ENCODE measurements at regions not wholly inside any gene's neighbourhood (a gene's known extent, or its start where the extent isn't known, plus 50 kb on each side); places are given as distances from the start of the nearest gene placed in this dataset.

- DNase-seq (ENCODE audit: low spot score), result no peak
These were observed 50.7 kb upstream of the ACOT11 start for GRCh38 chr1:54497338-54497737.

GRCh38 chr1:54495954-54496353 is 52.1 kb upstream of the ACOT11 start:
- DNase-seq (ENCODE audit: low spot score), result no peak

GRCh38 chr1:54493608-54494007 is 54.4 kb upstream of the ACOT11 start:
- no peak for DNase-seq (ENCODE audit: low spot score)

- no peak for DNase-seq (ENCODE audit: low spot score)
These were observed 57.4 kb upstream of the ACOT11 start for GRCh38 chr1:54490361-54491248.

GRCh38 chr1:54489627-54490250 is 58.3 kb upstream of the ACOT11 start:
- DNase-seq (ENCODE audit: low spot score), result no peak

GRCh38 chr1:54488779-54489626 is 59.0 kb upstream of the ACOT11 start:
- DNase-seq (ENCODE audit: low spot score), result peak; percentile 94

GRCh38 chr1:54488065-54488750 is 59.8 kb upstream of the ACOT11 start:
- DNase-seq (ENCODE audit: low spot score), result peak; percentile 96

GRCh38 chr1:54487571-54488050 is 60.4 kb upstream of the ACOT11 start:
- no peak for DNase-seq (ENCODE audit: low spot score)

GRCh38 chr1:54486907-54487306 is 61.1 kb upstream of the ACOT11 start:
- no peak for DNase-seq (ENCODE audit: low spot score)

GRCh38 chr1:54485416-54485815 is 62.6 kb upstream of the ACOT11 start:
- DNase-seq (ENCODE audit: low spot score), result no peak

GRCh38 chr1:54483875-54484437 is 64.1 kb upstream of the ACOT11 start:
- DNase-seq (ENCODE audit: low spot score), result no peak

GRCh38 chr1:54481201-54481884 is 66.7 kb upstream of the ACOT11 start:
- DNase-seq (ENCODE audit: low spot score), result no peak

- no peak for DNase-seq (ENCODE audit: low spot score)
These were observed 67.5 kb upstream of the ACOT11 start for GRCh38 chr1:54480525-54480848.

- no peak for DNase-seq (ENCODE audit: low spot score)
These were observed 68.0 kb upstream of the ACOT11 start for GRCh38 chr1:54479841-54480524.

- no peak for DNase-seq (ENCODE audit: low spot score)
These were observed 68.8 kb upstream of the ACOT11 start for GRCh38 chr1:54479251-54479650.

GRCh38 chr1:54477153-54477561 is 70.9 kb upstream of the ACOT11 start:
- DNase-seq (ENCODE audit: low spot score), result no peak

GRCh38 chr1:54476530-54477109 is 70.4 kb upstream of the SSBP3 start:
- DNase-seq (ENCODE audit: low spot score), result no peak

GRCh38 chr1:54475946-54476516 is 69.8 kb upstream of the SSBP3 start:
- peak; percentile 80 for DNase-seq (ENCODE audit: low spot score)

- no peak for DNase-seq (ENCODE audit: low spot score)
These were observed 69.2 kb upstream of the SSBP3 start for GRCh38 chr1:54475357-54475881.
